ENCODE measurements at regions not wholly inside any gene's neighbourhood (a gene's known extent, or its start where the extent isn't known, plus 50 kb on each side); places are given as distances from the start of the nearest gene placed in this dataset.
"Not testable (repeated sequence)": the region's sequence is repeated elsewhere in the genome, so short reads cannot be mapped to it uniquely, and the experiment has no call there.

DNA sequence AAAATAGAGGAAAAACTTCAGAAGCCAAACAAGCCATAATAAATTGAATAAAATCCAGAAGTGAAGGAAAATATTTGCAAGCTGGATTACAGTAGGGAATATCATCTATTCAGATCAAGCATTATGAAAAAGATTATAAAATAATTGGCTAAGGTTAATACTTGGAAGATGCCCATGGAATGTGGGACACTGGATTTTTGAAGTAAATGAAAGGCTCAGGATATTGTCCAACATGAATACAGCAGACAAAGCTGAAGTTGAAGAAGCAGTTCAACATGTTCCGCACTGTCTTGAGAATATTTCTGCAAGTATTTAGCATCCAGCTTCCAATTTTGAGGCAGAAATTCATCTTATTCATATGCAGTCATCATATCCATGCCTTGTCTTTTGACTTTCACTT, 1278.4 kb upstream of the GJE1 start:
- no peak for DNase-seq

DNA sequence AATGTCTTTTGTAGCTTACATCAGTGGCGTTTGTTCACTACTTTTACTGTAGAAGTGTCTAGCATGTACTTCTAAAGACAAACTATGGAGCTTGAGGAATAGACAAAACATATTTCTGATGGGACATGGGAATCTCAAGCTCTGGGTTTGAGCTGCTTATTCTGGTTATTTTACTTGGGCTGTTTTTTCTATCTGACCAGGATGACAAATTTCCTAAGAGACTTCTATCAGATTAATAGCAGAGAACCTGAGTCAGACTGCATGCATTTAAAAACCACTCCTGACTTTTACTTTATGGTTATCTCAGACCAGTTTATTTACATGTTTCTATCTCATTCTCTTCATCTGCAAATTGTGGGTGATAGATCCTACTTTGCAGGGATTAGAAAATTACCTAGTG, 1282.3 kb upstream of the GJE1 start:
- no peak for DNase-seq

DNA sequence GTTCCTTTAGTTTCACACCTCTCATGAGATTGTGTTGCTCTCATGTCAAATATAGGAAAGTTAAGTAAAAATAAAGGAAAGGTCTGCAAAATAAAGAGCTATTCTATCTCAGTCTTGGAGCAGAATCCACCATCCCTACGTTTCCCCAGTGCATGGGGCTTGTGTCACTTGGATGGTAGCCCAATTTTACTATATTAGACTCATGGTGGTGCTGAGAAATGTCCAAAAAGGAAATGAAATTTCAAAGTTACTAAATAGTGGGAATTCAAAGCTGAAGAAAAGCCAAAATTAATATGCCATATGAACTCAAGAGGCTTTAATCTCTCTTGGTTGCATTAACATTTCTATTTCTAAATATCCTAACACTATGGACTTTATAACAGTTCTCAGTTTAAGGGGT, 1283.3 kb upstream of the GJE1 start:
- no peak for DNase-seq

DNA sequence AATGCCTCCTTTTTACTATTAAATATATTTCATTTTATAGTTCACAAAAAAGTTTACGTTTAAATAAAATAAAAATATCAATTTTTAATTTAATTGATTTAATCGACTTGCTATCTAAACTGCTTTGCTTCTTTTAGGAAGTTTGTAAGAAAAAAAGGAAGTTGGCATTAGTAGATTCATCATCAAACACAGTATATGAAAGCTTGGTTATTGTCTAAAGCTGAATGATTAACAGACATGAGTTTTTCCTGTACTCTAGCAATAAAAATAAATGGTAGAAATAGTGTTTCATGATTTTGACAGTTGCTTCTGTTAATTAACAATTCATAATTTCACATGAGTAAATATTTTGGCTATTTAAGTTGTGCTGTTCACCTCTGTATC, 1285.5 kb upstream of the GJE1 start:
- no peak for DNase-seq

GRCh38 chr6:140846503-140847261, 1286.0 kb upstream of the GJE1 start:
- no peak for DNase-seq

GRCh38 chr6:140845701-140846100, 1287.0 kb upstream of the GJE1 start:
- DNase-seq: no peak

GRCh38 chr6:140844167-140844566, 1288.6 kb upstream of the GJE1 start:
- DNase-seq: no peak

DNA sequence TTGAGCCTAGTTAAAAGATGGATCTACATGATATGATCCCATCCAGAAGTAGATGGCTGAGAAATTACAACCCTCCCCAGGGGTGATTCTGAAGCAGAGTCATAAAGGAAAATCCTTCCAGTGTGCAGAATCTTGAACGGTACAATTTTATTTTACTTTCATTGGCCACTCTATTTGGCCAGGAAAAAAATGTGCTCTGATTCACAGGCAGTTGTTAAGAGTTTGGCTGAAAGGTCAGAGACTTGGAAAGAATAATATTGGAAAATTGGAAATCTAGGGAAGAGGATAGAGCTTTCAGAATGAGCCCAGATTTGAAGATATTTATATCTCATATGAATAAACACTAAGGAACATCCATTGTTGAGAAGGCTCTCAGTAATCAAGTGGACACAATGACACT, 1299.3 kb upstream of the GJE1 start:
- no peak for DNase-seq

DNA sequence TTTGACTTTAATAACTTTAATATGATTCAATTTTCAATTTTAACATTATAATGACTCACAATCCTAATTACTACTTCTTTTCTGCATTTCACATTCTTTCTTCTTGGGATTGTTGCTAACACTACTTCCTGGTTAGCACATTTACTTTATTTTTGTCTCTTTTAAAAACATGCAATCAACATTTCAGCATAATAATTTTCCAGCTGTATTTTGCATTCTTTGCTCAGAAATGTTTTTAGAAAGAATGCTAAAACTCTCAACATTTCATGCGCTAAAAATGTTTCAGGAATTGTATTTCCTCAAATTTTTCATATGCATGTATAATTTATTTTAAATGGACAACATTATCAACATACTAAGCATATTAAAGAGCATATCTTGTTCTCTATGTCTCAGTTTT, 1302.1 kb upstream of the GJE1 start:
- no peak for DNase-seq

GRCh38 chr6:140828856-140829255, 1303.9 kb upstream of the GJE1 start:
- DNase-seq: no peak

DNA sequence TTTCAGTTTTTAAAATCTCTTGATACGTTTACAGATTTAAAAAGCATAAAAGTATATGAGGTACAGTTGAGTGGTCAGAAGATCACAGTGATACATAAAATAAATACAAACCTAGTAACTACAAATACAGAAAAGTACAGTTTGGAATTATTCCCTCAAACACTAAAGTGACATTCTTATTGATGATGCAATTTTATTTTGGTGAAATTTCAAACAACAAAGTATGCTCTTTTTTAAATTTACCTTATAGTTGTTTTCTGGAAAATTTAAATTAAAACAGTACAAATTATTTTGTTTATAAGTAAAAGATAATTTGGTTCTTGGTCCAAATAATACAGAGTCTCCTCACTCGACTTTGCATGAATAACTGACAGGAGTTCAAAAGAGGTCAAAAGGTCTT, 1305.1 kb upstream of the GJE1 start:
- no peak for DNase-seq

- no peak for DNase-seq
Measured at GRCh38 chr6:140825731-140826130, 1307.0 kb upstream of the GJE1 start.

DNA sequence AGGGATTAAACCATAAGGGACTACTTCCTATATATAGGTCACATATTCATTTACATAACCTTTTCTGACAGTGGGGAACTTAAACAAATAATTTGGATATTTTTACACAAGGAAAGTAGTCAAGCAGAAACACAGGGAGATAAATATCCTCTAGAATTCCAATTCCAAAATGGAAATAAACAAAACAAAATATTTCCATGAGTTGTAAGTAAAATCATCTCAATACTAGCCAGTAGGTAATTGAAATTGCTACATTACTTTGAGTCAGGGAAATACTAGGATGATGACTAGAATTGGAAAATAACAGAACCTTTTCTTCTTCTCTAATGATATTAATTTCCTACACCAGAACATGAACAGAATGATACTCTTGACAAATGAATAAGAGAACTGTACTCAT, 1308.1 kb upstream of the GJE1 start:
- DNase-seq: no peak

GRCh38 chr6:140821196-140821595, 1311.5 kb upstream of the GJE1 start:
- no peak for DNase-seq

GRCh38 chr6:140817176-140817575, 1315.5 kb upstream of the GJE1 start:
- DNase-seq: no peak

- no peak for DNase-seq
Measured at GRCh38 chr6:140816681-140817080, 1316.0 kb upstream of the GJE1 start.

- no peak for DNase-seq
Measured at GRCh38 chr6:140812636-140813035, 1320.1 kb upstream of the GJE1 start.

DNA sequence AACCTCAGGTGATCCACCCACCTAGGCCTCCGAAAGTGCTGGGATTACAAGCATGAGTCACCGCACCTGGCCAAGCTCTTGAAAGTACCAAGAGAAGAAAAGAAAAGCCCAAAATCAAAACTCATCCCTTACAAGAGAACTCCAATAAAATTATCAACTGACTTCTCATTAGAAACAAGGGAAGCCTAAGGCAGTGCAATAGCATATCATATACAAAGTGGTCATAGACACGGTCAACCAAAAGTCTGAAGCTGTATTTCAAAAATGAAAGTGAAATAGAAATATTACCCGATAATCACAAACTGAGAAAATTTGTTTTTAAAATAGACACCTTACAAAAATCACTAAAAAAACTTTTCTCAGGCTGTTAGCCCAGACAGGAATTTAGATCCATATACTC, 1321.1 kb upstream of the GJE1 start:
- no peak for DNase-seq

GRCh38 chr6:140809694-140810101, 1323.0 kb upstream of the GJE1 start:
- DNase-seq: no peak

DNA sequence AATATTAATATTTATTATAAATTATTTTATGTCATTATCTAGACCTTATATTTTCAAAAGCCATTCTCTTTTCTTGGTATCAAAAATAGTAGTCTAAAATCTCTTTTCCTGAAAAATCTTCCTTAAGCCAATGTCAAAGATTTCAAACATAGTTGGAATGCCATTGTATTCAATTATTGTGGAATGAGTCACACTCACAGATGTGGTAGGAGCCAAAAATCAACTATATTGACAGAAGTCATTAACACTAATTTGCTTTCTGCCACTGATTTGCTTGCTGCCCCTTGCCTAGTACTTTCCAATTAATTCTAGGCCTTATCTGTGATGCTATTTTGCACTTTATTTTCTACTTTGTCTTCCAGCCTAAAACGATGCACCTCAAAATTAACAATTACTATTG, 1326.3 kb upstream of the GJE1 start:
- no peak for DNase-seq

GRCh38 chr6:140794544-140794943, 1338.2 kb upstream of the GJE1 start:
- DNase-seq: no peak

DNA sequence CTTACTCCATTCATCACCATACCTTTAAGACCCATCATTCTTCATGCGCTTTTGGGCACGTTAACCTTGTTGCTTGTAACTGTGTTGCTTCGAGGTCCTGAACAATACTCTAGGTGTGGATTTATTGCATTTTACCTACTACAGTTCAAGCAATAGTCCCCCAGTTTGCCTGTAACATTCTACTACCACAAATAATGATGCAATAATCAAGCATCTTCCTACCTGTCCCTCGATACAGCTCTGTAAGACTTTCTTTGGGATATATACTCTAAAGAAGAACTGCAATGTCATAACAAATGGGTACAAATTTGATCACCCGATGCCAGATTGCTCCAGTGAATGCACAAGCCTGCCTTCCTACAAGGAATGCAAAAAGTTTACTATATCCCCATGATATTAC, 1342.6 kb upstream of the GJE1 start:
- DNase-seq: no peak

GRCh38 chr6:140789466-140789865, 1343.3 kb upstream of the GJE1 start:
- DNase-seq: no peak

GRCh38 chr6:140785926-140786325, 1346.8 kb upstream of the GJE1 start:
- DNase-seq: no peak

DNA sequence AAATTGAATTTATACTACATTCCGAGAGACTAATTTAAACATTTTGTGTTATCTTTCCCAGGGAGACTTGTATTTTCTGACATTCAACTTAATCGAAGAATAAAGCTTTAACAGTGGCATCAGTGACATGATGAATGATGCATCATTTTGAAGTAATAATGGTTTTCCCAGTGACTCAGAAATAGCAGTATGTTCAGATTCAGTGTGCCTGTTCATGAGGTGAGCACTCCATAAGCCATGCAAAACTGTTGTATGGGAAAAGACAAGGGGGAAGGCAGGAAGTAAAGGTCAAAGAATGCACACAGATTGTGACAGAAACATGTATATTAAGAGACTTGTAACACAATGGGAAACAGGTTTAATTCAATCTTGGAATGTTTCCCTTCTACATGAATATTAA, 1348.2 kb upstream of the GJE1 start:
- no peak for DNase-seq

GRCh38 chr6:140783504-140783903, 1349.2 kb upstream of the GJE1 start:
- not testable (repeated sequence) for DNase-seq

Measured in NCI-H2029 (cell line).